ENCODE measurements at regions not wholly inside any gene's neighbourhood (a gene's known extent, or its start where the extent isn't known, plus 50 kb on each side); places are given as distances from the start of the nearest gene placed in this dataset.

GRCh38 chr7:68107261-68107660 is 1110.6 kb downstream of the TYW1 start:
- TF ChIP-seq CTCF (IDR thresholded peaks at IDR 0.05; ENCODE audit: low read length) (no peak), EZH2 (optimal IDR thresholded peaks at IDR 0.05; ENCODE audit: low read depth, low read length) (no peak), EZH2phosphoT487 (IDR thresholded peaks at IDR 0.05; ENCODE audit: low read length) (no peak)
